ENCODE measurements at regions not wholly inside any gene's neighbourhood (a gene's known extent, or its start where the extent isn't known, plus 50 kb on each side); places are given as distances from the start of the nearest gene placed in this dataset.

- POLR2A ChIA-PET, result no interaction called here
- no TSS peak for BruUV-seq (replicated peaks)
- in situ Hi-C loops (cut with HindIII; ENCODE audit: low pct_unique_long_range_greater_than_20kb, low sequenced_read_pairs), result no loop called here
Observed at GRCh38 chr11:81574301-81574700, 1159.4 kb downstream of the FAM181B start.

GRCh38 chr11:81573367-81573766, 1160.3 kb downstream of the FAM181B start:
- ChIA-PET CTCF (no interaction called here), POLR2A (no interaction called here)
- intact Hi-C loops (cut with micrococcal nuclease; ENCODE audit: unreplicated experiment), result no loop called here
- Histone ChIP-seq H3K27me3 (ENCODE audit: control insufficient read depth, insufficient read depth, low read length) (no peaks in the 10 kb centered on the region), H3K36me3 (ENCODE audit: control insufficient read depth, insufficient read depth, low read length) (no peaks in the 10 kb centered on the region), H3K4me1 (ENCODE audit: control insufficient read depth, insufficient read depth, low read length) (no peaks in the 10 kb centered on the region), H3K27ac (ENCODE audit: low read length) (no peak overlapping the region), H3K4me3 (ENCODE audit: low read depth in 2 of 2, low read length in 2 of 2) (no peak overlapping the region), H3K9me3 (ENCODE audit: control insufficient read depth, insufficient read depth, low read depth, low read length) (0 out of 2 replicates have a peak, but pooled peaks cover 4% of the 10 kb centered on the region)
- TF ChIP-seq POLR2AphosphoS5 (IDR thresholded peaks at IDR 0.05; ENCODE audit: low read depth, low read length), result no peak
- in situ Hi-C loops (cut with HindIII; ENCODE audit: low pct_unique_long_range_greater_than_20kb, low sequenced_read_pairs), result no loop called here
- DNase-seq (ENCODE audit: low read depth, low spot score) (no peak), ATAC-seq (no peak)
- BruUV-seq (replicated peaks), result no TSS peak

More at GRCh38 chr11:81574301-81574700, 1159.4 kb downstream of the FAM181B start:
- Histone ChIP-seq H3K27ac (ENCODE audit: low read length) (no peak overlapping the region), H3K9me3 (ENCODE audit: control insufficient read depth, insufficient read depth, low read depth, low read length) (0 out of 2 replicates have a peak, but pooled peaks cover 4% of the 10 kb centered on the region), H3K27me3 (ENCODE audit: control insufficient read depth, insufficient read depth, low read length) (no peaks in the 10 kb centered on the region), H3K4me3 (ENCODE audit: low read depth in 2 of 2, low read length in 2 of 2) (no peak overlapping the region), H3K4me1 (ENCODE audit: control insufficient read depth, insufficient read depth, low read length) (no peaks in the 10 kb centered on the region), H3K36me3 (ENCODE audit: control insufficient read depth, insufficient read depth, low read length) (no peaks in the 10 kb centered on the region)
- DNase-seq (ENCODE audit: low read depth, low spot score) (no peak), ATAC-seq (no peak)
- TF ChIP-seq POLR2AphosphoS5 (IDR thresholded peaks at IDR 0.05; ENCODE audit: low read depth, low read length) (no peak), REST (IDR thresholded peaks at IDR 0.05; ENCODE audit: insufficient read depth in 1 of 2, low read depth in 2 of 2, low read length in 1 of 2) (no peak), SIN3A (IDR thresholded peaks at IDR 0.05; ENCODE audit: borderline replicate concordance, insufficient read depth, low read depth, low read length) (no peak), TCF7L2 (IDR thresholded peaks at IDR 0.05; ENCODE audit: low read depth, low read length) (no peak), CTCF (IDR thresholded peaks at IDR 0.05) (no peak)
- intact Hi-C loops (cut with micrococcal nuclease; ENCODE audit: unreplicated experiment), result no loop called here
- CTCF ChIA-PET, result no interaction called here

- no TSS peak for BruUV-seq (replicated peaks)
- no peak overlapping the region for H3K27ac ChIP-seq (ENCODE audit: low read length)
- ChIA-PET POLR2A (no interaction called here), CTCF (no interaction called here)
- H3K36me3 ChIP-seq (ENCODE audit: control insufficient read depth, insufficient read depth, low read length), result no peaks in the 10 kb centered on the region
- TF ChIP-seq SIN3A (IDR thresholded peaks at IDR 0.05; ENCODE audit: borderline replicate concordance, insufficient read depth, low read depth, low read length) (no peak), CTCF (IDR thresholded peaks at IDR 0.05) (no peak; the same call in 1 of the 2 replicates), POLR2AphosphoS5 (IDR thresholded peaks at IDR 0.05; ENCODE audit: low read depth, low read length) (no peak), TCF7L2 (IDR thresholded peaks at IDR 0.05; ENCODE audit: low read depth, low read length) (no peak), REST (IDR thresholded peaks at IDR 0.05; ENCODE audit: insufficient read depth in 1 of 2, low read depth in 2 of 2, low read length in 1 of 2) (no peak)
- no peak overlapping the region for H3K4me3 ChIP-seq (ENCODE audit: low read depth in 2 of 2, low read length in 2 of 2)
- no peaks in the 10 kb centered on the region for H3K27me3 ChIP-seq (ENCODE audit: control insufficient read depth, insufficient read depth, low read length)
- in situ Hi-C loops (cut with HindIII; ENCODE audit: low pct_unique_long_range_greater_than_20kb, low sequenced_read_pairs) (no loop called here), intact Hi-C loops (cut with micrococcal nuclease; ENCODE audit: unreplicated experiment) (no loop called here)
- ATAC-seq (no peak), DNase-seq (ENCODE audit: low read depth, low spot score) (no peak)
- H3K9me3 ChIP-seq (ENCODE audit: control insufficient read depth, insufficient read depth, low read depth, low read length), result 0 out of 2 replicates have a peak, but pooled peaks cover 3% of the 10 kb centered on the region
- no peaks in the 10 kb centered on the region for H3K4me1 ChIP-seq (ENCODE audit: control insufficient read depth, insufficient read depth, low read length)
Observed at GRCh38 chr11:81570669-81571068, 1163.0 kb downstream of the FAM181B start.

Measured in Panc1 (cell line).